ENCODE measurements at regions not wholly inside any gene's neighbourhood (a gene's known extent, or its start where the extent isn't known, plus 50 kb on each side); places are given as distances from the start of the nearest gene placed in this dataset. TPM values are rescaled to one million over a fixed set of nuclear protein-coding genes. Genes with fewer than 3 reads are reported as not detected.

GRCh38 chr6:43836507-43837240 lies 66.7 kb downstream of the VEGFA start:
- Histone ChIP-seq H3K4me1 (ENCODE audit: control insufficient read depth in 5 of 5, insufficient read depth in 5 of 5, low read length in 5 of 5) (peaks cover 0 to 15% (median 2%) of the 10 kb centered on the region in 5 donors), H3K9me3 (ENCODE audit: control insufficient read depth in 4 of 4, insufficient read depth in 3 of 4, low read length in 3 of 4) (no peaks in the 10 kb centered on the region), H3K9ac (ENCODE audit: insufficient read depth in 1 of 2, low read length in 2 of 2) (no peak overlapping the region), H3K4me3 (no peak overlapping the region), H3K27me3 (ENCODE audit: control insufficient read depth in 3 of 3, insufficient read depth in 3 of 3, low read length in 2 of 3) (no peaks in the 10 kb centered on the region), H3K27ac (ENCODE audit: low read depth in 1 of 2, low read length in 1 of 2) (no peak overlapping the region), H3K36me3 (ENCODE audit: control insufficient read depth in 4 of 4, insufficient read depth in 4 of 4, low read length in 4 of 4) (no peaks in the 10 kb centered on the region)
- WGBS, 2 donors, result 84 to 92% methylated on average over 7 of the region's 7 CpGs
- DNase-seq, result no peak
- TF ChIP-seq, protein P1, sequence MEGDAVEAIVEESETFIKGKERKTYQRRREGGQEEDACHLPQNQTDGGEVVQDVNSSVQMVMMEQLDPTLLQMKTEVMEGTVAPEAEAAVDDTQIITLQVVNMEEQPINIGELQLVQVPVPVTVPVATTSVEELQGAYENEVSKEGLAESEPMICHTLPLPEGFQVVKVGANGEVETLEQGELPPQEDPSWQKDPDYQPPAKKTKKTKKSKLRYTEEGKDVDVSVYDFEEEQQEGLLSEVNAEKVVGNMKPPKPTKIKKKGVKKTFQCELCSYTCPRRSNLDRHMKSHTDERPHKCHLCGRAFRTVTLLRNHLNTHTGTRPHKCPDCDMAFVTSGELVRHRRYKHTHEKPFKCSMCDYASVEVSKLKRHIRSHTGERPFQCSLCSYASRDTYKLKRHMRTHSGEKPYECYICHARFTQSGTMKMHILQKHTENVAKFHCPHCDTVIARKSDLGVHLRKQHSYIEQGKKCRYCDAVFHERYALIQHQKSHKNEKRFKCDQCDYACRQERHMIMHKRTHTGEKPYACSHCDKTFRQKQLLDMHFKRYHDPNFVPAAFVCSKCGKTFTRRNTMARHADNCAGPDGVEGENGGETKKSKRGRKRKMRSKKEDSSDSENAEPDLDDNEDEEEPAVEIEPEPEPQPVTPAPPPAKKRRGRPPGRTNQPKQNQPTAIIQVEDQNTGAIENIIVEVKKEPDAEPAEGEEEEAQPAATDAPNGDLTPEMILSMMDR (IDR thresholded peaks at IDR 0.05; ENCODE audit: control extremely low read depth, extremely low read depth), result no peak
- no peak for ATAC-seq (ENCODE audit: insufficient read depth, low FRiP score)

Small RNA genes lying in the stretch of these regions (small RNA-seq; reads per million reads assigned to genes)
- gene AL157371.1 (ENCODE audit: low replicate concordance), result not detected

Data from lung (tissue), 12 donors.